ENCODE measurements at regions not wholly inside any gene's neighbourhood (a gene's known extent, or its start where the extent isn't known, plus 50 kb on each side); places are given as distances from the start of the nearest gene placed in this dataset.
"Not testable (repeated sequence)": the region's sequence is repeated elsewhere in the genome, so short reads cannot be mapped to it uniquely, and the experiment has no call there.

- Histone ChIP-seq H3K4me1 (ENCODE audit: insufficient read depth, poor library complexity, severe bottlenecking) (no peaks in the 10 kb centered on the region), H3K27me3 (ENCODE audit: insufficient read depth, poor library complexity, severe bottlenecking) (no peaks in the 10 kb centered on the region), H3K36me3 (ENCODE audit: low read depth) (no peaks in the 10 kb centered on the region), H3K9me3 (ENCODE audit: severe bottlenecking) (no peaks in the 10 kb centered on the region), H3K4me3 (ENCODE audit: severe bottlenecking) (no peak overlapping the region), H3K27ac (ENCODE audit: poor library complexity, severe bottlenecking) (no peak overlapping the region)
- TF ChIP-seq CTCF (IDR thresholded peaks at IDR 0.05; ENCODE audit: poor library complexity, severe bottlenecking) = no peak
- ATAC-seq (ENCODE audit: low read depth) (no peak), DNase-seq (ENCODE audit: low spot score) (no peak)
Observed at GRCh38 chr4:175090116-175090515, 172.0 kb downstream of the ADAM29 start.

GRCh38 chr4:175091649-175092048, 173.5 kb downstream of the ADAM29 start:
- no peak for DNase-seq (ENCODE audit: low spot score)
- no peaks in the 10 kb centered on the region for H3K9me3 ChIP-seq (ENCODE audit: severe bottlenecking)
- no peak overlapping the region for H3K27ac ChIP-seq (ENCODE audit: poor library complexity, severe bottlenecking)
- ATAC-seq (ENCODE audit: low read depth) = no peak
- no peak for TF ChIP-seq CTCF (IDR thresholded peaks at IDR 0.05; ENCODE audit: poor library complexity, severe bottlenecking)
- H3K27me3 ChIP-seq (ENCODE audit: insufficient read depth, poor library complexity, severe bottlenecking) = no peaks in the 10 kb centered on the region
- H3K4me1 ChIP-seq (ENCODE audit: insufficient read depth, poor library complexity, severe bottlenecking) = no peaks in the 10 kb centered on the region
- no peak overlapping the region for H3K4me3 ChIP-seq (ENCODE audit: severe bottlenecking)
- H3K36me3 ChIP-seq (ENCODE audit: low read depth) = no peaks in the 10 kb centered on the region

GRCh38 chr4:175092114-175092513, 174.0 kb downstream of the ADAM29 start:
- TF ChIP-seq CTCF (IDR thresholded peaks at IDR 0.05; ENCODE audit: poor library complexity, severe bottlenecking) = no peak
- no peak for ATAC-seq (ENCODE audit: low read depth)
- H3K27ac ChIP-seq (ENCODE audit: poor library complexity, severe bottlenecking) = no peak overlapping the region
- H3K4me1 ChIP-seq (ENCODE audit: insufficient read depth, poor library complexity, severe bottlenecking) = no peaks in the 10 kb centered on the region
- H3K27me3 ChIP-seq (ENCODE audit: insufficient read depth, poor library complexity, severe bottlenecking) = no peaks in the 10 kb centered on the region
- no peak overlapping the region for H3K4me3 ChIP-seq (ENCODE audit: severe bottlenecking)
- no peak for DNase-seq (ENCODE audit: low spot score)
- no peaks in the 10 kb centered on the region for H3K9me3 ChIP-seq (ENCODE audit: severe bottlenecking)
- H3K36me3 ChIP-seq (ENCODE audit: low read depth) = no peaks in the 10 kb centered on the region

- not testable (repeated sequence) for H3K4me3 ChIP-seq (ENCODE audit: severe bottlenecking); H3K4me1 ChIP-seq (ENCODE audit: insufficient read depth, poor library complexity, severe bottlenecking); DNase-seq (ENCODE audit: low spot score); H3K9me3 ChIP-seq (ENCODE audit: severe bottlenecking); H3K27ac ChIP-seq (ENCODE audit: poor library complexity, severe bottlenecking); H3K36me3 ChIP-seq (ENCODE audit: low read depth); ATAC-seq (ENCODE audit: low read depth); H3K27me3 ChIP-seq (ENCODE audit: insufficient read depth, poor library complexity, severe bottlenecking)
Observed at GRCh38 chr4:175093055-175093454, 174.9 kb downstream of the ADAM29 start.

GRCh38 chr4:175103403-175103802, 185.2 kb downstream of the ADAM29 start:
- Histone ChIP-seq H3K9me3 (ENCODE audit: severe bottlenecking) (no peaks in the 10 kb centered on the region), H3K4me1 (ENCODE audit: insufficient read depth, poor library complexity, severe bottlenecking) (no peaks in the 10 kb centered on the region), H3K27ac (ENCODE audit: poor library complexity, severe bottlenecking) (no peak overlapping the region), H3K27me3 (ENCODE audit: insufficient read depth, poor library complexity, severe bottlenecking) (no peaks in the 10 kb centered on the region), H3K4me3 (ENCODE audit: severe bottlenecking) (no peak overlapping the region), H3K36me3 (ENCODE audit: low read depth) (no peaks in the 10 kb centered on the region)
- ATAC-seq (ENCODE audit: low read depth) (no peak), DNase-seq (ENCODE audit: low spot score) (no peak)
- TF ChIP-seq CTCF (IDR thresholded peaks at IDR 0.05; ENCODE audit: poor library complexity, severe bottlenecking) = no peak

Data from RWPE2 (cell line).